ENCODE measurements at regions not wholly inside any gene's neighbourhood (a gene's known extent, or its start where the extent isn't known, plus 50 kb on each side); places are given as distances from the start of the nearest gene placed in this dataset.

DNA sequence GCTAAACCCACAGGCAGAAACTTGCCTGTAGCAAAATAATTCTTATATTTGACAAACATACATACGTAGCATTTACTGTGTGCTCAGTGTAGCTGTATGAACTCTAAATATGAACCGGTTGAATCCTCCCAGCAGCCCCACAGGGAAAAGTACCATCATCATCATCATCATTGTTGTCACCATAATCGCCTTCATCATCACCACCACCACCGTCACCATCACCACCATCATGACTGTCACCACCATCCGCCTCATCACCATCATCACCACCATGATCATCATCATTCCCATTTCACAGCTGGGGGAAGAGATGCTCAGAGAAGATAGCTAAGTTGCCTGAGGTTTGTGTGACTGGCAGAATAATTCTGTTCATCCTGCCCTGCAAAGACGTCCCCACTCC lies 81.7 kb downstream of the IRF8 start:
- H3K4me3 ChIP-seq (ENCODE audit: low read depth, low read length) = no peak overlapping the region
- TF ChIP-seq, protein P1, sequence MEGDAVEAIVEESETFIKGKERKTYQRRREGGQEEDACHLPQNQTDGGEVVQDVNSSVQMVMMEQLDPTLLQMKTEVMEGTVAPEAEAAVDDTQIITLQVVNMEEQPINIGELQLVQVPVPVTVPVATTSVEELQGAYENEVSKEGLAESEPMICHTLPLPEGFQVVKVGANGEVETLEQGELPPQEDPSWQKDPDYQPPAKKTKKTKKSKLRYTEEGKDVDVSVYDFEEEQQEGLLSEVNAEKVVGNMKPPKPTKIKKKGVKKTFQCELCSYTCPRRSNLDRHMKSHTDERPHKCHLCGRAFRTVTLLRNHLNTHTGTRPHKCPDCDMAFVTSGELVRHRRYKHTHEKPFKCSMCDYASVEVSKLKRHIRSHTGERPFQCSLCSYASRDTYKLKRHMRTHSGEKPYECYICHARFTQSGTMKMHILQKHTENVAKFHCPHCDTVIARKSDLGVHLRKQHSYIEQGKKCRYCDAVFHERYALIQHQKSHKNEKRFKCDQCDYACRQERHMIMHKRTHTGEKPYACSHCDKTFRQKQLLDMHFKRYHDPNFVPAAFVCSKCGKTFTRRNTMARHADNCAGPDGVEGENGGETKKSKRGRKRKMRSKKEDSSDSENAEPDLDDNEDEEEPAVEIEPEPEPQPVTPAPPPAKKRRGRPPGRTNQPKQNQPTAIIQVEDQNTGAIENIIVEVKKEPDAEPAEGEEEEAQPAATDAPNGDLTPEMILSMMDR (IDR thresholded peaks at IDR 0.05; ENCODE audit: insufficient read depth, low read depth, low read length, missing control alignments) = no peak
- DNase-seq (ENCODE audit: low read depth) = no peak

DNA sequence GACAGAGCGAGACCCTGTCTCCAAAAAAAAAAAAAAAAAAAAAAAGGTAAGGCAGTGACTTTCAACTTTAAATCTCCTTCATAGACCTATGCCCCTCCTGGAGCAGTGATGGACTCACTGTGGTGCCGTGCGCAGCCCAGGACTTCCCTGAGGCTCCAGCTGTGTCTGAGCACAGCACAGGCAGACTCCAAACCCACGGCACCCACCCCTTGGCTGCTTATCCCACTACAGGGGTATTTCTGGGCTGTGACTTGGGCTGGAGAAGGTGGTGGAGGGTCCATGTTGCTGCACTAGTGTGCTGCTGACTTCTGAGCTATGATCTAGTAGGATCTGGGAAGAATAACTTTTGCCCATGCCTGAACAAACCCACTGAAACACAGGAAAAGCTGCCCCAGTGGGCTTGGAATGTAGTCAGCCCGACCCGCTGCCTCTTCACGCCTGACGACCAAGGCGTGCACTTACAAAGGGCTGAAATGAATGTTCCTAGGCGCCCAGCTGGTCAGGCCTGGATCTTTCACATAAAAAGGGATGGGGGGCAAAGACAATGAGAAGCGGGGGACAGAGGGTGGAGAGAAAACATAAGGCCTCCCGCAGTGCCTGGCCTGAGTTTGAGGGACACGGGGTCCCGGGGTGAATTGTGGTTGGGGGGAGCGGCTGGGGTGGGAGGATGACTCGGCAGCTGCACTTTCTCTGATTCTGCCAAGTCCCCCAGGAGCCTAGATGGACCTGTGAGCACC lies 83.0 kb downstream of the IRF8 start:
- H3K4me3 ChIP-seq (ENCODE audit: low read depth, low read length) = no peak overlapping the region
- DNase-seq (ENCODE audit: low read depth) = no peak
- TF ChIP-seq, protein P1 (IDR thresholded peaks at IDR 0.05; ENCODE audit: insufficient read depth, low read depth, low read length, missing control alignments) = no peak

DNA sequence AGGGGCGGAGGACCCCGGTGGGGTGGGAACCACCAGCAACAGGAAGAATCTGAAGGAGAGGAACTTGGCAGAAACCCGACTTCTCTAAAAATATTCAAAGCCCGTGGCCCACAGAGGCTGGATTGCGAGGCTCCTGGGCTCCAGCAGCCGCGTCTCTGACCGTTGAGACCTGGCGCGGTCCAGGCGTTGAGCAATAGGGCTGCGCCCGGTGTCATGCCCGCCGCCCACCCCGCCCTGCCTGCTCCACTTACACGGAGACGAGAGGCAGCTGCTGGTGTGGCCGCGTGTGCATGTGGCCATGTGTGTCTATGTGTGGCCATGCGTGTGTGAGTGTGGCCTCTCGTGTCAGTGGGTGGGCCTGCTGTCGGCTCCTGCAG lies 83.6 kb downstream of the IRF8 start:
- H3K4me3 ChIP-seq (ENCODE audit: low read depth, low read length) = no peak overlapping the region
- TF ChIP-seq, protein P1 (IDR thresholded peaks at IDR 0.05; ENCODE audit: insufficient read depth, low read depth, low read length, missing control alignments) = no peak
- DNase-seq (ENCODE audit: low read depth) = no peak

DNA sequence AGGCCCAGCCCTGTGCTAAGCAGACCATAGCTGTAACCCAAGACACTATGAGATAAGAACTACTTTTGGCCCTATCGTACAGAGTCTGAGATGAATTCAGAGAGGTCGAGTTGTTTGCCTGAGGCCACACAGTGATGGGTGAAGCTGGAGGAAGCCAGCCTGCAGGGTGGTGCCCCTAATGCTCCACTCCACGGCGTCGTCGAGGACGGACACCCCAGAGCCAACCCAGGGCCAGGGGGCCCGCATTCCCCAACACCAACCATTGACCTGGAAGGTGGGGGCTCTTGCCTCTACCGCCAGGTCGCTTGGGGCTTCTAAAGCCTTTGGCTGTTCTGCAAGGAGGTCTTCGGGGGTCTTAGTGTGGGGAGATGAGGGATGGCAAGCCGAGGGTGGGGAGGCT lies 84.1 kb downstream of the IRF8 start:
- TF ChIP-seq, protein P1 (IDR thresholded peaks at IDR 0.05; ENCODE audit: insufficient read depth, low read depth, low read length, missing control alignments) = no peak
- no peak overlapping the region for H3K4me3 ChIP-seq (ENCODE audit: low read depth, low read length)
- no peak for DNase-seq (ENCODE audit: low read depth)

DNA sequence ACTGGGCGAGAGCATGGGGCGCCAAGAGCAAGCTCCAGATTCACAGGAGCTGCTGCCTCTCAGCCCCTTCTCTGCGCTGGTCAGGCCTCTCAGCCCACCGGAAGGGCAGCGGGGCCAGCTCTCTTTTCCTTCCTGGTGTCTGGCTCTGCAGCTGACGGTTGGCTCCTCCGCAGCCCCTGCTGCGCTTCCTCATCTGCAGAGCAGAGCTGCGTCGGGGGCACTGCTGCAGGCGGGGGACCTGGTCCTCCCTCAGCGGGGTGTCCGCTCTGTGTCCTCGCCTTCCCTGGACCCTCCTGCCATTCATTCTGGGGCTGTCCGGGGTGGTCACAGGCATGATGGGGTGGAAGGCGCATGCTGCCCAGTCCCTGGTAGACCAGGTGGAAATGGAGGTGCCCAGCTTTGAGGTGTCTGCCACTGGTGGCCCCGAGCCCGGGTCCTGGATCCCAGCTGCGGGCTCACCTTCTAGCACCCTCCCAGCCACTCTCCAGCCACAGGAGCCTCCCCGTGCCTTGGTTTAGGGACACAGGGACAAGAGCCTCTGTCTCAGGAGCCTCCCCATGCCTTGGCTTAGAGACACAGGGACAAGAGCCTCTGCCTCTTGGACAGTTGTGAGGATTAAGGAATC lies 84.8 kb downstream of the IRF8 start:
- H3K4me3 ChIP-seq (ENCODE audit: low read depth, low read length) = peak overlapping the region; percentile 61; the same call in 1 of the 2 replicates
- TF ChIP-seq, protein P1 (IDR thresholded peaks at IDR 0.05; ENCODE audit: insufficient read depth, low read depth, low read length, missing control alignments) = no peak
- DNase-seq (ENCODE audit: low read depth) = no peak

DNA sequence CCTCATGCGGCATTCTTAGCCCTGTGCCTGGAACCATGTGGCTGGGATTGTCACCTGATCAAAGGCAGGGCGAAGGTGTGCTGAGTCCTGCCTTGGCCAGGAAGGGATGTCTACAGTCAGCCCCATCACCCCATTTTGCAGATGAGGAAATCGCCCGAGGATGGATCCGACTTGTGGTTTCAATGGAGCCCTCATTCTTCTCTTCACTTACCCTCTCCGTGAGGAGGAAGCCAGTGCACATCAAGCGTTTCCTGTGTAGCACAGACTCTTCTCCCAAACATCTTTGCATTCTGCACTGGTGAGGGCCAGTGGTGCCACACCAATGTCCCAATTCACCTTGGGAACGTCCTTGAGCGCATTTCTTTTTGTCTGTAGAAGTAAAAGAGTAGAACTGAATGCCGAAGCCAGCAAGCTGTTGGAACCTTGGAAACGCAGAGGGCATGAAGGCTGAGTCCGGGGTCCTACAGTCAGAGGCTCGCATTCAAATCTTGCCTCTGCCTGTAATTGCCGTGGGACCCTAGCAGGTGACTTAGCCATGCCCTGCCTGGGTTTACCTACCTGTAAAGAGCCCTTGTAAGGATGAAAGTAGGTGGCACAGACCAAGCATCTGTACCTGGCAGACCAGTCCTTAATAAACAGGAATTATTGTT lies 85.4 kb downstream of the IRF8 start:
- no peak for DNase-seq (ENCODE audit: low read depth)
- TF ChIP-seq, protein P1 (IDR thresholded peaks at IDR 0.05; ENCODE audit: insufficient read depth, low read depth, low read length, missing control alignments) = no peak
- H3K4me3 ChIP-seq (ENCODE audit: low read depth, low read length) = peak overlapping the region; percentile 61
